ENCODE measurements at regions not wholly inside any gene's neighbourhood (a gene's known extent, or its start where the extent isn't known, plus 50 kb on each side); places are given as distances from the start of the nearest gene placed in this dataset.

DNA sequence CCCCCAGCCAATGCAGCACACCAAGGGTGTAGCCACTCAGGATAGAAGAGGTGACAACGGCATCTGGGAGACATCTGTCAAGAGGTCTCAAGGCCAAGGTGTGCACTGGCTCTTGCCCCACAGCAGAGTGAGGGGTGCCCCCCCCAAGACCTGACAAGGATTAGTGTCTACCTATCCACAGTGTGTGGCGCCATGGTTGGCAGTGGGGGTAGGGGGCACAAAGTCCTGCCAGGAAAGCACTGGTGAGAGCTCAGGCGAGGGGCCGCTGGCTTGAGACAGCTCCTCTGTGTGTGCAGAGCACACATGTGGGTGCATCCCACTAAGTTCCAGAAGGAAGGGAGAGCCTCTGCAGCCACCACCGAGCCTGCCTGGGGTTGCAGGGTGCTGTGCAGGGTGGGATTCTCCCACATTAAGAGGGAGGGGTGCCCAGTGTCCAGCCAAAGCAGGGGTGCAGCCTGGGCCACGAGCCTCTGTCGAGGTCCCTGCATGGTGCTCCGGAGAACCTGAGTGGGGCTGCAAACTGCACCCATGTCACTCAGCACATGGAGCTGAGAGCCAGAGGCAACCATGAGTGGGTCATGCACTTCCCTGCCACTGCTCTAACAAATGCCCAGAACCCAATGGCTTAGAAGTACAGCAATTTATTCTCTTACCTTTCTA lies 311.2 kb upstream of the HDAC4 start:
- H3K27ac Mint-ChIP-seq = no peak overlapping the region
- peaks cover 11% of the 10 kb centered on the region for H3K27me3 Mint-ChIP-seq
- H3K36me3 Mint-ChIP-seq = peaks cover 6% of the 10 kb centered on the region
- H3K4me1 Mint-ChIP-seq (ENCODE audit: low read depth) = no peaks in the 10 kb centered on the region
- H3K4me3 Mint-ChIP-seq = no peak overlapping the region
- peaks cover 10% of the 10 kb centered on the region for H3K9me3 Mint-ChIP-seq (ENCODE audit: low read depth)

GRCh38 chr2:239710953-239711861 lies 310.4 kb upstream of the HDAC4 start:
- peaks cover 6% of the 10 kb centered on the region for H3K36me3 Mint-ChIP-seq
- no peaks in the 10 kb centered on the region for H3K4me1 Mint-ChIP-seq (ENCODE audit: low read depth)
- H3K27me3 Mint-ChIP-seq = peaks cover 11% of the 10 kb centered on the region
- H3K27ac Mint-ChIP-seq = no peak overlapping the region
- peaks cover 10% of the 10 kb centered on the region for H3K9me3 Mint-ChIP-seq (ENCODE audit: low read depth)
- H3K4me3 Mint-ChIP-seq = no peak overlapping the region

DNA sequence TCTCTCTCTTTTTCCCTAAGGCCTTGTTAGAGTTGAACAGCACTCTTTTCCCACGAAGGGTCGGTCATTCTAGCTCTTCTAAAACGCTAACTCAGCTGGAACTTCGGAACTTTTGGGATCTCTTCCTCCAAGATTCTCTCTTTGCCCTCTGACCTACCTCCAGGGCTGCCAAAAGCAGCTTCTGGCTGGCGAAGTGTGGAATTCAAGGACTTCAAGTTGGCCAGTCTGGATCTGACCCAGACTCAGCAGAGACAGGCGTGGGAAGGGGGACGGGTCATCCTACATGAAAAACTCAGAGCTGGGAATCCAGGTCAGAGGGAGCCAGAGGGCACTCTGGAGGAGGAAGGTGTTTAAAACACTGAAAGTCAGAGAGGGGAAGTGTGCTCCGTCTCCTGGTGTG lies 305.5 kb upstream of the HDAC4 start:
- Mint-ChIP-seq H3K27ac (no peak overlapping the region), H3K4me1 (ENCODE audit: low read depth) (no peaks in the 10 kb centered on the region), H3K27me3 (peaks cover 10% of the 10 kb centered on the region), H3K9me3 (ENCODE audit: low read depth) (no peaks in the 10 kb centered on the region), H3K4me3 (no peak overlapping the region), H3K36me3 (no peaks in the 10 kb centered on the region)

GRCh38 chr2:239704737-239705136 lies 303.9 kb upstream of the HDAC4 start:
- Mint-ChIP-seq H3K36me3 (no peaks in the 10 kb centered on the region), H3K27me3 (peaks cover 7% of the 10 kb centered on the region)

GRCh38 chr2:239703834-239704233 lies 303.0 kb upstream of the HDAC4 start:
- Mint-ChIP-seq H3K9me3 (ENCODE audit: low read depth) (no peaks in the 10 kb centered on the region), H3K27ac (no peak overlapping the region), H3K4me1 (ENCODE audit: low read depth) (no peaks in the 10 kb centered on the region), H3K4me3 (no peak overlapping the region), H3K27me3 (peaks cover 7% of the 10 kb centered on the region), H3K36me3 (no peaks in the 10 kb centered on the region)

More at GRCh38 chr2:239704737-239705136, 303.9 kb upstream of the HDAC4 start:
- Mint-ChIP-seq H3K27ac (no peak overlapping the region), H3K4me1 (ENCODE audit: low read depth) (no peaks in the 10 kb centered on the region), H3K9me3 (ENCODE audit: low read depth) (no peaks in the 10 kb centered on the region), H3K4me3 (no peak overlapping the region)

DNA sequence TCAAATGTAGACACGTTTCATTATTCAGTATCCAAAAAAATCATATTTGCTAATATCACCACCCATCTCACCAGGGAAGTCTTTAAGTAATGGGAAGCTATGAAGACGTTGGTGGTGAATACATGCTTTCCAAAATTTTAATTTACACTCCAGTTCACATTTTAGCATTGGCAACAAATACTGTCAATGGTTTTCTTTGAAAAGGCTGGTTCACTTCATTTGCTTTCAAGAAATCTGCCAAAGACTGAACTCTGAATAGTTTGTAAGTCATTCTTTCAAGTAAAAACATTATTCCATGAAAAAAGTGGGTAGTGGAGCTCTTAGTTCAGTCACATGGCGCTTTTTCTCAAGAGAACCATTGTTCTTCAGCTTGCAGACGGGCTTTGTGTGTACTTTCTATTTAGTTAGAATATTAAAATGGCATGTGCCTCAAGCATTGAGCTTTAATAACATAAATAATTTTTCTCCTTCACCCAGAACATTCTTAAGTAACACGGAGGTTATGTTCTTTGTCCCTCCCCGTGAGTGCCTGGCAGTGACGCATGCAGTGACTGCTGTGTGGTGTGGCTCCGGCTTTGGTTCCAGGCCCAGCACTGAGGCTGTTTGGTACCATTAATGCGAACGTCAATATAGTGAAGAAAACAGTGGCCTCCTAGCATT lies 300.0 kb upstream of the HDAC4 start:
- Mint-ChIP-seq H3K9me3 (ENCODE audit: low read depth) (no peaks in the 10 kb centered on the region), H3K4me1 (ENCODE audit: low read depth) (no peaks in the 10 kb centered on the region), H3K36me3 (no peaks in the 10 kb centered on the region), H3K27me3 (peaks cover 6% of the 10 kb centered on the region), H3K4me3 (no peak overlapping the region), H3K27ac (no peak overlapping the region)

- no peaks in the 10 kb centered on the region for H3K4me1 Mint-ChIP-seq (ENCODE audit: low read depth)
Observed at GRCh38 chr2:239697399-239698164, 296.8 kb upstream of the HDAC4 start.

DNA sequence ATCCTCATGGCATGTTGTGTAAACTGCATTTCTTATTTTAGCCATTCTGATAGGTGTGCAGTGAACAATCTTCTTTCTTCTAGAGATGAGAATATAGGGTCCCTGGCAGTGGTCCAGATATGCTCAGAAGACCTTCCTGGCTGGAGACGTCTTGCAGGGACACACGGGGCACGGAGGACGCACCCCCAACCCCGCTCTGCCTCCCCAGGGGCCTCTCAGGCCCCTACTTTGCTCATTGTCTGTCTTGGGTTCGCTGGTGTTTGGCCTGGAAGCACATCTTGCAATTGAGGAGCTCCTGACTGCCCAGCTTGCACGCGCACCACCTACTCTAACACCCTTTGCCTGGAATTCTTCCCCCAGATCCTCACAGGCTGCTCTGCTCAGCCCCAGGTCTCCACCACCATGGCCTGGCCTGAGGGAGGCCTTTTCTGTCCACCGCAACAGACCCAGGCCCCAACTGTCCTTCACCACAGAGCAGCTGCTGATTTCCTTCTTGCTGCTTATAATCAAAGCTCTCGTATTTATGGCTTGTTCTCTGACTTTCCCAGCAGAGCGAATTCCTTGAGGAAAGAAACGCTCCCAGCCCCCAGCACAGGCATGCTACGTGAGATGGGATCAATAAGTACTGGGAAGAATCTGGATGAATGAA lies 295.9 kb upstream of the HDAC4 start:
- H3K4me3 Mint-ChIP-seq = no peak overlapping the region
- H3K4me1 Mint-ChIP-seq (ENCODE audit: low read depth) = no peaks in the 10 kb centered on the region
- H3K27me3 Mint-ChIP-seq = no peaks in the 10 kb centered on the region
- H3K36me3 Mint-ChIP-seq = no peaks in the 10 kb centered on the region
- no peak overlapping the region for H3K27ac Mint-ChIP-seq
- no peaks in the 10 kb centered on the region for H3K9me3 Mint-ChIP-seq (ENCODE audit: low read depth)

More at GRCh38 chr2:239697399-239698164, 296.8 kb upstream of the HDAC4 start:
- Mint-ChIP-seq H3K9me3 (ENCODE audit: low read depth) (no peaks in the 10 kb centered on the region), H3K36me3 (no peaks in the 10 kb centered on the region), H3K27me3 (no peaks in the 10 kb centered on the region), H3K4me3 (no peak overlapping the region), H3K27ac (no peak overlapping the region)

DNA sequence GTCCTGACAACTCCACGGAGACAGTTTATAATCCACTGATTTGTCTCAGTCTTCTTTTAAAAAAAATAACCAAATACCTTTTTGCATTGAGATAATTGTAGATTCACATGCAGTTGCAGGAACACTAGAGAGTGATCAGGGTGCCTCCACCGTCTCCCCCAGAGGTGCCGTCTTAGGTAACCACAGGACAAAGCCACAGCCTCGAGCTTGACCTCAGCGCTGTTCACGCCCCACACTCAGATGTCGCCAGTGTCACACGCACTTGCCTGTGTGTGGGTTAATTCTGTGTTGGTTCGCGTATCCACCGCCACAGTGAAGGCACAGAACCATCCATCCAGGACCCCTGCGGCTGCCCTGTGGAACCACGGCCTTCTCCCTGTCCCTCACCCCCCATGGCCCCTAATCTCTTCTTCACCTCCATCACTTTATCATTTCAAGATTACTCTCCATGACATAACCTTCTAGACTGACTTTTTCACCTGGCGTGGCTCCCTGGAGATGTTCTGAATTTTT lies 295.0 kb upstream of the HDAC4 start:
- Mint-ChIP-seq H3K4me3 (no peak overlapping the region), H3K36me3 (no peaks in the 10 kb centered on the region), H3K4me1 (ENCODE audit: low read depth) (no peaks in the 10 kb centered on the region), H3K27me3 (no peaks in the 10 kb centered on the region), H3K27ac (no peak overlapping the region), H3K9me3 (ENCODE audit: low read depth) (no peaks in the 10 kb centered on the region)

GRCh38 chr2:239695106-239695727 lies 294.4 kb upstream of the HDAC4 start:
- Mint-ChIP-seq H3K36me3 (no peaks in the 10 kb centered on the region), H3K27ac (no peak overlapping the region), H3K9me3 (ENCODE audit: low read depth) (no peaks in the 10 kb centered on the region), H3K27me3 (no peaks in the 10 kb centered on the region), H3K4me1 (ENCODE audit: low read depth) (no peaks in the 10 kb centered on the region), H3K4me3 (no peak overlapping the region)

DNA sequence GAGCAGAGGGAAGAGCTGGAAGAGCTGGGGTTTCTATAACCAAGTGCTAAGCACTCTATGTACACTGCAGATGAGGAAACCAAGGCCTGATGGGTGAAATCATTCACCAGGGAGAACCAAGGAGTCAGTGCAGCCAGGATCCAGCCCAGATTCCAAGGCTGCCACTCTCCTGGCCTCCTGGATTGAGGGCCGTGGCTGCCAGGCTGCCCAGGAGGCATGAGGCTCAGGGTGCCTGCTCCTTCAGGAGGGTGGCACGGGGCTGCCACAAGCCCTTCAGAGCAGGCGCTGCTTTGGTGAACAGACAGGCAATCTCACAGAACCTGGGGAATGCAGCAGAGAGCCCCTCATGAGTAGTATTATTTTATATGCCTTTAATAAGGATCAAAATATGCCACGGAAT lies 293.7 kb upstream of the HDAC4 start:
- H3K4me3 Mint-ChIP-seq = no peak overlapping the region
- H3K27ac Mint-ChIP-seq = no peak overlapping the region
- no peaks in the 10 kb centered on the region for H3K9me3 Mint-ChIP-seq (ENCODE audit: low read depth)
- H3K27me3 Mint-ChIP-seq = no peaks in the 10 kb centered on the region
- no peaks in the 10 kb centered on the region for H3K4me1 Mint-ChIP-seq (ENCODE audit: low read depth)
- H3K36me3 Mint-ChIP-seq = no peaks in the 10 kb centered on the region

- Mint-ChIP-seq H3K36me3 (no peaks in the 10 kb centered on the region), H3K4me1 (ENCODE audit: low read depth) (no peaks in the 10 kb centered on the region), H3K27me3 (no peaks in the 10 kb centered on the region), H3K9me3 (ENCODE audit: low read depth) (no peaks in the 10 kb centered on the region), H3K4me3 (no peak overlapping the region), H3K27ac (no peak overlapping the region)
Observed at GRCh38 chr2:239693761-239694415, 293.1 kb upstream of the HDAC4 start.

GRCh38 chr2:239693330-239693729 lies 292.5 kb upstream of the HDAC4 start:
- Mint-ChIP-seq H3K36me3 (no peaks in the 10 kb centered on the region), H3K4me1 (ENCODE audit: low read depth) (no peaks in the 10 kb centered on the region), H3K27ac (no peak overlapping the region), H3K4me3 (no peak overlapping the region), H3K9me3 (ENCODE audit: low read depth) (no peaks in the 10 kb centered on the region), H3K27me3 (no peaks in the 10 kb centered on the region)
